ENCODE measurements at regions not wholly inside any gene's neighbourhood (a gene's known extent, or its start where the extent isn't known, plus 50 kb on each side); places are given as distances from the start of the nearest gene placed in this dataset.

- DNase-seq: no peak
These were observed 146.8 kb downstream of the PTPRU start for GRCh38 chr1:29382851-29383745.

GRCh38 chr1:29381426-29381825 lies 145.1 kb downstream of the PTPRU start:
- DNase-seq: no peak

GRCh38 chr1:29380532-29380931 lies 144.2 kb downstream of the PTPRU start:
- DNase-seq: no peak

GRCh38 chr1:29379443-29380073 lies 143.2 kb downstream of the PTPRU start:
- peak; percentile 20 for DNase-seq
